ENCODE measurements at regions not wholly inside any gene's neighbourhood (a gene's known extent, or its start where the extent isn't known, plus 50 kb on each side); places are given as distances from the start of the nearest gene placed in this dataset.

DNA sequence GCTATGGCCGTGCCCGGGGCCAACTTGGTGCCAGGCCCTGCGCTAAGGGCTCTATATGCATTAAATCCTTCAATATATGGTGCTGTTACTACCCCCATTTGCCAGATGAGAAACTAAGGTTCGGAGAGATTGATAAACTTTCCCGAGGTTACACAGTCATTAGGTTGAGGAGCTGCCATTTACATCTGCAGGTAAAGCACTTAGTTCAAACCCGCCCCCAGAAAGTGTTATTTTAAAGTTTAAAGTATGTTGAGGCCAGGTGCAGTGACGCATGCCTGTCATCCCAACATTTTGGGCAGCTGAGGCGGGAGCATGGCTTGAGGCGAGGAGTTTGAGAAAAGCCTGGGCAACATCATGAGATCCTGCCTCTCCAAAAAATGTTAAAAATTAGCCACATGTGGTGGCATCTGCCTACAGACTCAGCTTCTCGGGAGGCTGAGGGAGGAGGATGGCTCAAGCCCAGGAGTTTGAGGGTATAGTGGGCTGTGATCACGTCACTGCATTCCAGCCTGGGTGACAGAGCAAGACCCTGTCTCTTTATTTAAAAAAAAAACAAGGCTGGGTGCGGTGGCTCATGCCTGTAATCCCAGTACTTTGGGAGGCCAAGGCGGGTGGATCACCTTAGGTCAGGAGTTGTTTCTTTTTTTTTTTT is 264.7 kb downstream of the PARN start:
- H3K27me3 ChIP-seq: no peaks in the 10 kb centered on the region
- DNase-seq (ENCODE audit: low read depth in 1 of 2, low spot score in 1 of 2): no peak
- H3K36me3 ChIP-seq: no peaks in the 10 kb centered on the region
- no peak overlapping the region for H3K4me3 ChIP-seq
- TF ChIP-seq, protein P1, sequence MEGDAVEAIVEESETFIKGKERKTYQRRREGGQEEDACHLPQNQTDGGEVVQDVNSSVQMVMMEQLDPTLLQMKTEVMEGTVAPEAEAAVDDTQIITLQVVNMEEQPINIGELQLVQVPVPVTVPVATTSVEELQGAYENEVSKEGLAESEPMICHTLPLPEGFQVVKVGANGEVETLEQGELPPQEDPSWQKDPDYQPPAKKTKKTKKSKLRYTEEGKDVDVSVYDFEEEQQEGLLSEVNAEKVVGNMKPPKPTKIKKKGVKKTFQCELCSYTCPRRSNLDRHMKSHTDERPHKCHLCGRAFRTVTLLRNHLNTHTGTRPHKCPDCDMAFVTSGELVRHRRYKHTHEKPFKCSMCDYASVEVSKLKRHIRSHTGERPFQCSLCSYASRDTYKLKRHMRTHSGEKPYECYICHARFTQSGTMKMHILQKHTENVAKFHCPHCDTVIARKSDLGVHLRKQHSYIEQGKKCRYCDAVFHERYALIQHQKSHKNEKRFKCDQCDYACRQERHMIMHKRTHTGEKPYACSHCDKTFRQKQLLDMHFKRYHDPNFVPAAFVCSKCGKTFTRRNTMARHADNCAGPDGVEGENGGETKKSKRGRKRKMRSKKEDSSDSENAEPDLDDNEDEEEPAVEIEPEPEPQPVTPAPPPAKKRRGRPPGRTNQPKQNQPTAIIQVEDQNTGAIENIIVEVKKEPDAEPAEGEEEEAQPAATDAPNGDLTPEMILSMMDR (IDR thresholded peaks at IDR 0.05; ENCODE audit: low read depth, low read length): no peak
- no peak overlapping the region for H3K27ac ChIP-seq
- H3K4me1 ChIP-seq (ENCODE audit: low read depth): no peaks in the 10 kb centered on the region
- no peaks in the 10 kb centered on the region for H3K9me3 ChIP-seq (ENCODE audit: low read depth)

DNA sequence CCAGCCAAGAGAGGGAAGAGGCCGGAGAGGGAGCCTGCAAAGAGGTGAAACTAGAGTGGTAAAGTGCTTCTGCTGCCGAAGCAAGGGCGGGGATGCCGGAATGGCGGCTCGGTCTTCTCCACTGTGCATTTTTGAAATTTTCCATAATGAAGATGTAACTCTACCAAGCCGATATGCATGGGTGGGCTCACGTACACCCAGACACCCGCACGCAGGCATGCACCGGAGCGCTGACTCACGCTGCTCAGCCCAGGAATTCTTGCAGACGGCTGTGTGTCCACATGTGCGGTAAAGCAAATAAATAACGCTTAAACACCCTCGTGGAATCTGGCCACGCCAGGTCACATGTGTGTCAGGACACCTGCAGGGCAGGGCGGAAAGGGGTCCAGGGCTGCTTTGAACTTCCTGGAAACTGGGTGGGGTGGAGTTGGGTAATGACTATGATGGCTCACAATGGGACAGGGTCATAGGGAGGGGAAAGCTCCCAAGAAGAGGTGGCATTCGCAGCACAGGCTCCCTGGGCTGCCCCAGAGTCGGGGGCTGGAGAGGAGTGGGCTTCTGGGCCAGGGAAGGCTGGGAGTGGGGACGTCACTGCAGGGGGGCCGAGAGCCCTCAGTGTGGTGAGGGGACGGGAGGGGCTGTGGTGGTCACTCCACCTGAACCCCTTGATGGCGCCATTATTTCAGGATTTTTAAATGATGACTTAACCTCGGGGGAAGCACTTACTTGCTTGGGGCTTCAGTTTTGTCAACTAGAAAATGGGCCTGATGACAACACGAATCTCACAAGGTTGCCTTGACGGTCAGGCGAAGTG is 265.5 kb downstream of the PARN start:
- Histone ChIP-seq H3K4me1 (ENCODE audit: low read depth) (no peaks in the 10 kb centered on the region), H3K9me3 (ENCODE audit: low read depth) (no peaks in the 10 kb centered on the region), H3K27ac (no peak overlapping the region), H3K4me3 (no peak overlapping the region), H3K36me3 (no peaks in the 10 kb centered on the region), H3K27me3 (no peaks in the 10 kb centered on the region)
- peak in 1 of 2 donors; percentile 30 for DNase-seq (ENCODE audit: low read depth in 1 of 2, low spot score in 1 of 2)
- TF ChIP-seq, protein P1 (IDR thresholded peaks at IDR 0.05; ENCODE audit: low read depth, low read length): no peak

DNA sequence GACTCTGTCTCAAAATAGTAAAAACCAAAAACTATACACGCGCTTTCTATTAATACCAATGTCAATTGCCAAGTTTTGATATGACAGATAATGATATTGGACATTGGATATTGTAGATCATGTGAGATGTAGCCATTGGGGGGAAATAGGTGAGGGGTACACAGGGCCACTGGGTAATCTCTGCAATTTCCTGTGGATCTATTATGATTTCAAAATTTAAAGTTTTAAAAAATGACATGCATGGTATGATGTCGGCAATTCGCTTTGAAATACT is 266.0 kb downstream of the PARN start:
- no peak for DNase-seq (ENCODE audit: low read depth in 1 of 2, low spot score in 1 of 2)
- no peak overlapping the region for H3K27ac ChIP-seq
- H3K27me3 ChIP-seq: no peaks in the 10 kb centered on the region
- H3K4me1 ChIP-seq (ENCODE audit: low read depth): no peaks in the 10 kb centered on the region
- H3K4me3 ChIP-seq: no peak overlapping the region
- H3K36me3 ChIP-seq: no peaks in the 10 kb centered on the region
- TF ChIP-seq, protein P1 (IDR thresholded peaks at IDR 0.05; ENCODE audit: low read depth, low read length): no peak
- H3K9me3 ChIP-seq (ENCODE audit: low read depth): no peaks in the 10 kb centered on the region

DNA sequence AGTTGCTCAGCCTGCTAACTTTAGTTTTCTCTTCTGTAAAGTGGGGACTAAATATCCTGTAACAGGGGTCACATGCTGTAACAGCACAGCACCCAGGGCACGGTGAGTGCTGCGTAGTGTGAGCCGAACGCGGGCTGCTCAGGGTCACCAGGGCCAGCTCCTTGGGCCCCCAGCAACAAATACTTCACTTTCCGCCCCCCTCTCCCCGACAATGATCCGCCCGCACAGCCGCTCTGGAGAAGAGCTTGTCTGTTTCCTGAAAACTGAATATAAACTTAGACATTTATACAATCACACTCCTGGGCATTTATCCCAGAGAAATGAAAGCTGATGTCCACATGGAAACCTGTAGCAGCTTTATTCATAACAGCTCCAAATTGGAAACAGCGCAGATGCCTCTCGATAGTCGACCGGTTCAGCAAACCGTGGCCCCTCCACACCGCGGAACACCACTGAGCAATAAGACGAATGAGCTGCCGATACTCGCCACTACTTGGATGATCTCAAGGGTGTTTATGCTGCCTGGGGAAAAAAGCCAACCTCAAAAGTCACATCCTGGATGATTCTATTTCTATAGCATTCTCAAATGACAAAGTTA is 267.2 kb downstream of the PARN start:
- no peak for DNase-seq (ENCODE audit: low read depth in 1 of 2, low spot score in 1 of 2)
- no peak overlapping the region for H3K27ac ChIP-seq
- H3K27me3 ChIP-seq: no peaks in the 10 kb centered on the region
- no peaks in the 10 kb centered on the region for H3K36me3 ChIP-seq
- H3K4me3 ChIP-seq: no peak overlapping the region
- H3K9me3 ChIP-seq (ENCODE audit: low read depth): no peaks in the 10 kb centered on the region
- TF ChIP-seq, protein P1 (IDR thresholded peaks at IDR 0.05; ENCODE audit: low read depth, low read length): no peak
- H3K4me1 ChIP-seq (ENCODE audit: low read depth): no peaks in the 10 kb centered on the region

DNA sequence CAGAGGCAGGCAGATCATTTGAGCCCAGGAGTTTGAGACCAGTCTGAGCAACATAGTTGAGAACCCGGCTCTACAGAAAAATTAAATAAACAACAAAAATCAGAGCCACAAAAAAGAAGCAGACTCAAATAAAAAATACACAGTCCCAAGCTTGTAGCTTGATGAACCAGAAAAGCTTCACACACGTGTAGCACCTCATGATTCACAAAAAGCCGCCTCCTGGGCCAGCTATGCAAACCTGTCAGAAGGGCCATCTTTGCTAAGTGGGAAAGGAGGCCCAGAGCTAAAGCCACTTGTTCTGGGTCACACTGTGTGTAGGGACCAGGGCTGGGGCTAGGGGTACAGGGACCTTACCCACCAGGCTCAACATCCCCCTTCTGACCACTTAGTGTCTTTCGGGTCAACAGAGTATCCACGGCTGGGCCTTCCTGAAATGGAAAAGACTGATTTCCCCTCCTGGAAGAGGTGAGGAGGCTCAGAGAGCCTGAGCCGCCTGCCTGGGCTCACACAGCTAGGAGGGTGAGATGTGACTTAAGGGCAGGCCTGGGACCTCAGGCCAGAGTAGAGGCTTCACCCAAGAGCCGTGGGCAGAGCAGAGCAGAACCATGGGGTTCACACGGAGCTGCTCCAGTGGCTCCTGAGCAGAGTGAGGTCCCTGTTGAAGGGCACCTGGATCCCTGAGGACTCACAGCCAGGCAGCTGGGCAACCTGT is 269.6 kb downstream of the PARN start:
- DNase-seq (ENCODE audit: low read depth in 1 of 2, low spot score in 1 of 2): no peak
- H3K27me3 ChIP-seq: no peaks in the 10 kb centered on the region
- no peaks in the 10 kb centered on the region for H3K4me1 ChIP-seq (ENCODE audit: low read depth)
- no peak overlapping the region for H3K27ac ChIP-seq
- no peaks in the 10 kb centered on the region for H3K9me3 ChIP-seq (ENCODE audit: low read depth)
- H3K4me3 ChIP-seq: no peak overlapping the region
- TF ChIP-seq, protein P1 (IDR thresholded peaks at IDR 0.05; ENCODE audit: low read depth, low read length): no peak
- H3K36me3 ChIP-seq: no peaks in the 10 kb centered on the region
